ENCODE measurements at regions not wholly inside any gene's neighbourhood (a gene's known extent, or its start where the extent isn't known, plus 50 kb on each side); places are given as distances from the start of the nearest gene placed in this dataset.

DNA sequence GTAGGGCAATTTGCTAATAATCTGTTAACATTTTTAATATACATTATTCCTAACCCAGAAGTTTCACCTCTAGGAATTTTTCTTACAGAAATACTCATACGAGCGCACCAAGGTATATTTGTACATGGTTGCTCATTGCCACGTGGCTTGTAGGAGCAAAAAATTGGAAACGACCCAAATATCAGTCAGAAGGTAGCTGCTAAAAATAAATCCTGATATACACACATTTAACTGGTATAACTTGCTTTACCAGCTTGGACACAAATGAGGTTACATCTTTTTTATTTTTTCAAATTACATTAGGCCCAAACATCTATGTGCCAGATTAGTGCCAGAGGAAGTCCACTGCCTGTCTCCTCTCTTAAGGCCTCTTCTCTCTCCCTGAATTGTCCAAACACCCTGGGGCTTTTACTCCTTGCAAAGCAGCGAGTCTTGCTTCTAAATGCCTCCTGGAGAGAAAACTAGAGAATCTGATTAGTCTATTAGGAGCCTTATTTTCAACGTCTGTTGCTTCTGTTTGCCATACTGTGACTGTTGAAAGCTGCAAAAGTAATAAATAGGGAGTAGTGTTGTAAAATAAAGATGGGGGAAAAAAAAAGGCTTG, 92.0 kb upstream of the SSBP2 start (continued):
- TF ChIP-seq, protein P1, sequence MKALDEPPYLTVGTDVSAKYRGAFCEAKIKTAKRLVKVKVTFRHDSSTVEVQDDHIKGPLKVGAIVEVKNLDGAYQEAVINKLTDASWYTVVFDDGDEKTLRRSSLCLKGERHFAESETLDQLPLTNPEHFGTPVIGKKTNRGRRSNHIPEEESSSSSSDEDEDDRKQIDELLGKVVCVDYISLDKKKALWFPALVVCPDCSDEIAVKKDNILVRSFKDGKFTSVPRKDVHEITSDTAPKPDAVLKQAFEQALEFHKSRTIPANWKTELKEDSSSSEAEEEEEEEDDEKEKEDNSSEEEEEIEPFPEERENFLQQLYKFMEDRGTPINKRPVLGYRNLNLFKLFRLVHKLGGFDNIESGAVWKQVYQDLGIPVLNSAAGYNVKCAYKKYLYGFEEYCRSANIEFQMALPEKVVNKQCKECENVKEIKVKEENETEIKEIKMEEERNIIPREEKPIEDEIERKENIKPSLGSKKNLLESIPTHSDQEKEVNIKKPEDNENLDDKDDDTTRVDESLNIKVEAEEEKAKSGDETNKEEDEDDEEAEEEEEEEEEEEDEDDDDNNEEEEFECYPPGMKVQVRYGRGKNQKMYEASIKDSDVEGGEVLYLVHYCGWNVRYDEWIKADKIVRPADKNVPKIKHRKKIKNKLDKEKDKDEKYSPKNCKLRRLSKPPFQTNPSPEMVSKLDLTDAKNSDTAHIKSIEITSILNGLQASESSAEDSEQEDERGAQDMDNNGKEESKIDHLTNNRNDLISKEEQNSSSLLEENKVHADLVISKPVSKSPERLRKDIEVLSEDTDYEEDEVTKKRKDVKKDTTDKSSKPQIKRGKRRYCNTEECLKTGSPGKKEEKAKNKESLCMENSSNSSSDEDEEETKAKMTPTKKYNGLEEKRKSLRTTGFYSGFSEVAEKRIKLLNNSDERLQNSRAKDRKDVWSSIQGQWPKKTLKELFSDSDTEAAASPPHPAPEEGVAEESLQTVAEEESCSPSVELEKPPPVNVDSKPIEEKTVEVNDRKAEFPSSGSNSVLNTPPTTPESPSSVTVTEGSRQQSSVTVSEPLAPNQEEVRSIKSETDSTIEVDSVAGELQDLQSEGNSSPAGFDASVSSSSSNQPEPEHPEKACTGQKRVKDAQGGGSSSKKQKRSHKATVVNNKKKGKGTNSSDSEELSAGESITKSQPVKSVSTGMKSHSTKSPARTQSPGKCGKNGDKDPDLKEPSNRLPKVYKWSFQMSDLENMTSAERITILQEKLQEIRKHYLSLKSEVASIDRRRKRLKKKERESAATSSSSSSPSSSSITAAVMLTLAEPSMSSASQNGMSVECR (CRISPR knock-in tag; IDR thresholded peaks at IDR 0.05; ENCODE audit: borderline replicate concordance) = no peak
- TF ChIP-seq, protein P2, sequence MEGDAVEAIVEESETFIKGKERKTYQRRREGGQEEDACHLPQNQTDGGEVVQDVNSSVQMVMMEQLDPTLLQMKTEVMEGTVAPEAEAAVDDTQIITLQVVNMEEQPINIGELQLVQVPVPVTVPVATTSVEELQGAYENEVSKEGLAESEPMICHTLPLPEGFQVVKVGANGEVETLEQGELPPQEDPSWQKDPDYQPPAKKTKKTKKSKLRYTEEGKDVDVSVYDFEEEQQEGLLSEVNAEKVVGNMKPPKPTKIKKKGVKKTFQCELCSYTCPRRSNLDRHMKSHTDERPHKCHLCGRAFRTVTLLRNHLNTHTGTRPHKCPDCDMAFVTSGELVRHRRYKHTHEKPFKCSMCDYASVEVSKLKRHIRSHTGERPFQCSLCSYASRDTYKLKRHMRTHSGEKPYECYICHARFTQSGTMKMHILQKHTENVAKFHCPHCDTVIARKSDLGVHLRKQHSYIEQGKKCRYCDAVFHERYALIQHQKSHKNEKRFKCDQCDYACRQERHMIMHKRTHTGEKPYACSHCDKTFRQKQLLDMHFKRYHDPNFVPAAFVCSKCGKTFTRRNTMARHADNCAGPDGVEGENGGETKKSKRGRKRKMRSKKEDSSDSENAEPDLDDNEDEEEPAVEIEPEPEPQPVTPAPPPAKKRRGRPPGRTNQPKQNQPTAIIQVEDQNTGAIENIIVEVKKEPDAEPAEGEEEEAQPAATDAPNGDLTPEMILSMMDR (IDR thresholded peaks at IDR 0.05) = no peak
- TF ChIP-seq PRRX2 (CRISPR knock-in tag; IDR thresholded peaks at IDR 0.05) (no peak), GRHL2 (CRISPR knock-in tag; IDR thresholded peaks at IDR 0.05; ENCODE audit: insufficient replicate concordance, severe bottlenecking) (no peak), JUN (CRISPR knock-in tag; IDR thresholded peaks at IDR 0.05) (no peak), IRF2 (CRISPR knock-in tag; IDR thresholded peaks at IDR 0.05; ENCODE audit: borderline replicate concordance, low read depth) (no peak)

DNA sequence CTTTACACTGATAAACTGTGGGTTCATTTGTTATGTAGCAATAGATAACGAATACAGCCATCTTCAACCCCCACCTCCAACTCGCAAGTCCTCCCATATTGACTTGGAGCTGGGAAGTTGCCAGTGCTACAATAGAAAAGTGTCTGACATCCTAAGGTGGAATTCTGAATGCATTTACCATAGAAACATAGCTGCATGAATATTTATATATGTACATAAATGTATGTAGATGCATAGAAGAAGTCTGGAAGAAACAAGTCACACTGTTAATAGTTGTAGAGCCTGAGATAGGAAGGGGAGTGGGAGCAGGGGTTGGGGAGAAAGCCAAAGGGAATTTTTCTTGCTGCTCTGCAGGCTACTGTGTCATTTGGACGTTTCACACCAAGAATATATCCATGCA, 88.1 kb upstream of the SSBP2 start:
- Mint-ChIP-seq H3K4me1 (peaks cover 17% of the 10 kb centered on the region), H3K27ac (no peak overlapping the region), H3K36me3 (no peaks in the 10 kb centered on the region), H3K4me3 (no peak overlapping the region), H3K9me3 (no peaks in the 10 kb centered on the region), H3K27me3 (ENCODE audit: low read depth) (no peaks in the 10 kb centered on the region)
- POLR2A ChIA-PET = interaction anchor here (0.8 to 1.7 kb wide), 3 partner anchors 11 to 88 kb away, joined by 3 to 5 read pairs (median 3); partner anchors contain the start of gene SSBP2
- DNase-seq (ENCODE audit: low spot score) = no peak
- no peak for ATAC-seq
- CTCF ChIA-PET = interaction anchor here (0.7 to 3.4 kb wide), 20 partner anchors 12 to 417 kb away, joined by 3 to 32 read pairs (median 5); partner anchors contain the start of gene SSBP2
- TF ChIP-seq ZNF263 (CRISPR knock-in tag; IDR thresholded peaks at IDR 0.05; ENCODE audit: low read depth) (no peak), RORB (CRISPR knock-in tag; IDR thresholded peaks at IDR 0.05) (no peak), NFYB (CRISPR knock-in tag; conservative IDR thresholded peaks at IDR 0.05; ENCODE audit: low read depth) (no peak), ELF4 (CRISPR knock-in tag; IDR thresholded peaks at IDR 0.05; ENCODE audit: low read depth) (no peak)
- TF ChIP-seq, protein P3, sequence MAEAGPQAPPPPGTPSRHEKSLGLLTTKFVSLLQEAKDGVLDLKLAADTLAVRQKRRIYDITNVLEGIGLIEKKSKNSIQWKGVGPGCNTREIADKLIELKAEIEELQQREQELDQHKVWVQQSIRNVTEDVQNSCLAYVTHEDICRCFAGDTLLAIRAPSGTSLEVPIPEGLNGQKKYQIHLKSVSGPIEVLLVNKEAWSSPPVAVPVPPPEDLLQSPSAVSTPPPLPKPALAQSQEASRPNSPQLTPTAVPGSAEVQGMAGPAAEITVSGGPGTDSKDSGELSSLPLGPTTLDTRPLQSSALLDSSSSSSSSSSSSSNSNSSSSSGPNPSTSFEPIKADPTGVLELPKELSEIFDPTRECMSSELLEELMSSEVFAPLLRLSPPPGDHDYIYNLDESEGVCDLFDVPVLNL (CRISPR knock-in tag; IDR thresholded peaks at IDR 0.05; ENCODE audit: borderline replicate concordance, low read depth) = no peak
- TF ChIP-seq, protein P4, sequence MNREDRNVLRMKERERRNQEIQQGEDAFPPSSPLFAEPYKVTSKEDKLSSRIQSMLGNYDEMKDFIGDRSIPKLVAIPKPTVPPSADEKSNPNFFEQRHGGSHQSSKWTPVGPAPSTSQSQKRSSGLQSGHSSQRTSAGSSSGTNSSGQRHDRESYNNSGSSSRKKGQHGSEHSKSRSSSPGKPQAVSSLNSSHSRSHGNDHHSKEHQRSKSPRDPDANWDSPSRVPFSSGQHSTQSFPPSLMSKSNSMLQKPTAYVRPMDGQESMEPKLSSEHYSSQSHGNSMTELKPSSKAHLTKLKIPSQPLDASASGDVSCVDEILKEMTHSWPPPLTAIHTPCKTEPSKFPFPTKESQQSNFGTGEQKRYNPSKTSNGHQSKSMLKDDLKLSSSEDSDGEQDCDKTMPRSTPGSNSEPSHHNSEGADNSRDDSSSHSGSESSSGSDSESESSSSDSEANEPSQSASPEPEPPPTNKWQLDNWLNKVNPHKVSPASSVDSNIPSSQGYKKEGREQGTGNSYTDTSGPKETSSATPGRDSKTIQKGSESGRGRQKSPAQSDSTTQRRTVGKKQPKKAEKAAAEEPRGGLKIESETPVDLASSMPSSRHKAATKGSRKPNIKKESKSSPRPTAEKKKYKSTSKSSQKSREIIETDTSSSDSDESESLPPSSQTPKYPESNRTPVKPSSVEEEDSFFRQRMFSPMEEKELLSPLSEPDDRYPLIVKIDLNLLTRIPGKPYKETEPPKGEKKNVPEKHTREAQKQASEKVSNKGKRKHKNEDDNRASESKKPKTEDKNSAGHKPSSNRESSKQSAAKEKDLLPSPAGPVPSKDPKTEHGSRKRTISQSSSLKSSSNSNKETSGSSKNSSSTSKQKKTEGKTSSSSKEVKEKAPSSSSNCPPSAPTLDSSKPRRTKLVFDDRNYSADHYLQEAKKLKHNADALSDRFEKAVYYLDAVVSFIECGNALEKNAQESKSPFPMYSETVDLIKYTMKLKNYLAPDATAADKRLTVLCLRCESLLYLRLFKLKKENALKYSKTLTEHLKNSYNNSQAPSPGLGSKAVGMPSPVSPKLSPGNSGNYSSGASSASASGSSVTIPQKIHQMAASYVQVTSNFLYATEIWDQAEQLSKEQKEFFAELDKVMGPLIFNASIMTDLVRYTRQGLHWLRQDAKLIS (CRISPR knock-in tag; IDR thresholded peaks at IDR 0.05; ENCODE audit: borderline replicate concordance) = no peak
- TF ChIP-seq, protein P5, sequence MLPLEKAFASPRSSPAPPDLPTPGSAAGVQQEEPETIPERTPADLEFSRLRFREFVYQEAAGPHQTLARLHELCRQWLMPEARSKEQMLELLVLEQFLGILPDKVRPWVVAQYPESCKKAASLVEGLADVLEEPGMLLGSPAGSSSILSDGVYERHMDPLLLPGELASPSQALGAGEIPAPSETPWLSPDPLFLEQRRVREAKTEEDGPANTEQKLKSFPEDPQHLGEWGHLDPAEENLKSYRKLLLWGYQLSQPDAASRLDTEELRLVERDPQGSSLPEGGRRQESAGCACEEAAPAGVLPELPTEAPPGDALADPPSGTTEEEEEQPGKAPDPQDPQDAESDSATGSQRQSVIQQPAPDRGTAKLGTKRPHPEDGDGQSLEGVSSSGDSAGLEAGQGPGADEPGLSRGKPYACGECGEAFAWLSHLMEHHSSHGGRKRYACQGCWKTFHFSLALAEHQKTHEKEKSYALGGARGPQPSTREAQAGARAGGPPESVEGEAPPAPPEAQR (CRISPR knock-in tag; IDR thresholded peaks at IDR 0.05) = no peak
- TF ChIP-seq, protein P1 (CRISPR knock-in tag; IDR thresholded peaks at IDR 0.05; ENCODE audit: borderline replicate concordance) = no peak
- TF ChIP-seq, protein P6, sequence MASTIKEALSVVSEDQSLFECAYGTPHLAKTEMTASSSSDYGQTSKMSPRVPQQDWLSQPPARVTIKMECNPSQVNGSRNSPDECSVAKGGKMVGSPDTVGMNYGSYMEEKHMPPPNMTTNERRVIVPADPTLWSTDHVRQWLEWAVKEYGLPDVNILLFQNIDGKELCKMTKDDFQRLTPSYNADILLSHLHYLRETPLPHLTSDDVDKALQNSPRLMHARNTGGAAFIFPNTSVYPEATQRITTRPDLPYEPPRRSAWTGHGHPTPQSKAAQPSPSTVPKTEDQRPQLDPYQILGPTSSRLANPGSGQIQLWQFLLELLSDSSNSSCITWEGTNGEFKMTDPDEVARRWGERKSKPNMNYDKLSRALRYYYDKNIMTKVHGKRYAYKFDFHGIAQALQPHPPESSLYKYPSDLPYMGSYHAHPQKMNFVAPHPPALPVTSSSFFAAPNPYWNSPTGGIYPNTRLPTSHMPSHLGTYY (CRISPR knock-in tag; IDR thresholded peaks at IDR 0.05) = no peak
- TF ChIP-seq, protein P7, sequence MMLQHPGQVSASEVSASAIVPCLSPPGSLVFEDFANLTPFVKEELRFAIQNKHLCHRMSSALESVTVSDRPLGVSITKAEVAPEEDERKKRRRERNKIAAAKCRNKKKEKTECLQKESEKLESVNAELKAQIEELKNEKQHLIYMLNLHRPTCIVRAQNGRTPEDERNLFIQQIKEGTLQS (CRISPR knock-in tag; conservative IDR thresholded peaks at IDR 0.05) = no peak

Data from WTC11 (cell line).